Smooth muscle cell (in vitro differentiated cells): ENCODE measurements at regions not wholly inside any gene's neighbourhood (a gene's known extent, or its start where the extent isn't known, plus 50 kb on each side); places are given as distances from the start of the nearest gene placed in this dataset.

ENCODE experiments used
- DNase-seq: peaks from one replicate; lab custom pipeline; 2025; ENCODE audit not compliant: unreplicated experiment; lab: John Stamatoyannopoulos, UW
- H2AFZ ChIP-seq: fragments of 200-600 bp; sonication (generic); 2 replicates; pipeline ENCODE4 v1.6.0; 2016; ENCODE audit warnings: antibody characterized with exemption, low read depth, mild to moderate bottlenecking
- H3F3A ChIP-seq: fragments of 200-600 bp; sonication (generic); 2 replicates; pipeline ENCODE4 v1.6.0; 2017; ENCODE audit warnings: antibody characterized with exemption, low read depth
- H3K27ac ChIP-seq: fragments of 200-600 bp; sonication (generic); 2 replicates; pipeline ENCODE4 v1.5.1; 2016; ENCODE audit warnings: low read depth, mild to moderate bottlenecking
- H3K27me3 ChIP-seq: fragments of 200-600 bp; sonication (generic); 2 replicates; pipeline ENCODE4 v1.6.1; 2016; ENCODE audit warnings: low read depth, mild to moderate bottlenecking
- H3K36me3 ChIP-seq: fragments of 200-600 bp; sonication (generic); 2 replicates; pipeline ENCODE4 v1.5.1; 2016; ENCODE audit warnings: low read depth
- H3K4me1 ChIP-seq: fragments of 200-600 bp; sonication (generic); 2 replicates; pipeline ENCODE4 v1.5.1; 2016; ENCODE audit warnings: low read depth
- H3K4me2 ChIP-seq: fragments of 200-600 bp; sonication (generic); 2 replicates; pipeline ENCODE4 v1.6.0; 2016; ENCODE audit warnings: mild to moderate bottlenecking
- H3K4me3 ChIP-seq: fragments of 200-600 bp; sonication (generic); 2 replicates; pipeline ENCODE4 v1.5.1; 2016; ENCODE audit warnings: mild to moderate bottlenecking
- H3K79me2 ChIP-seq: fragments of 200-600 bp; sonication (generic); 2 replicates; pipeline ENCODE4 v1.6.0; 2016; ENCODE audit warnings: low read depth, mild to moderate bottlenecking
- H3K9ac ChIP-seq: fragments of 200-600 bp; sonication (generic); 2 replicates; pipeline ENCODE4 v1.6.0; 2016; ENCODE audit warnings: low read depth
- H3K9me3 ChIP-seq: fragments of 200-600 bp; sonication (generic); replicated peaks from 2 replicates; pipeline ENCODE4 v1.5.1; 2016; ENCODE audit warnings: low read depth
- H4K20me1 ChIP-seq: fragments of 200-600 bp; sonication (generic); 2 replicates; pipeline ENCODE4 v1.6.0; 2016; ENCODE audit warnings: low read depth
- WGBS: methylation state at CpG from one replicate; pipeline ENCODE4 v1.1.7; 2016; ENCODE audit warnings: low lambda C conversion rate; 5-methylcytosine and 5-hydroxymethylcytosine counted together
- TF ChIP-seq, protein P1 (sequence below): fragments of 200-600 bp; sonication (generic); IDR thresholded peaks from 2 replicates; pipeline ENCODE4 v1.5.1; 2017; ENCODE audit warnings: borderline replicate concordance, mild to moderate bottlenecking, antibody characterized with exemption; ENCODE audit not compliant: insufficient read depth, poor library complexity, severe bottlenecking

DNA sequence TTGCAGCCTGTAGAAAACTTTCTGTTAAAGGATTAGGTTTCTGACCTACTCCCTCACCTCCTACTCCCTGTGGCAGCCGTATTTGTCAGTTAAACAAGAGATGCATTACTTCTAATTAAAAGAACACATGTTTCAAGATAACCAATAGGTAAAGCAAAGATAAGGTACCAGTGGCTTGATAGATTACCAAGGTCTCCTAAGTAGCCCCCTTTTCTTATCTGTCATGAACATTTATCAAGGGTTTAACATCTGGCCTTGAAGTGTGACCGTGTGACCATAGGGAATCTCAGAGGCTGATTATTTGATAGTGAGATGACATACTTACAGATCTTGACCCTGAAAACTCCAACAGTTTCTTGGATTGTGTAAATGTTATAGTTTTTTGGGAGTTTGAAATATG, 764.0 kb upstream of the EDIL3 start:
- Histone ChIP-seq H3K4me1 (no peaks in the 10 kb centered on the region), H3K36me3 (no peaks in the 10 kb centered on the region), H2AFZ (no peak overlapping the region), H3K79me2 (no peaks in the 10 kb centered on the region), H4K20me1 (no peaks in the 10 kb centered on the region), H3K4me3 (no peak overlapping the region), H3F3A (no peaks in the 10 kb centered on the region), H3K4me2 (no peak overlapping the region), H3K9me3 (no peaks in the 10 kb centered on the region), H3K27me3 (no peaks in the 10 kb centered on the region), H3K9ac (no peak overlapping the region), H3K27ac (no peak overlapping the region)
- TF ChIP-seq, protein P1, sequence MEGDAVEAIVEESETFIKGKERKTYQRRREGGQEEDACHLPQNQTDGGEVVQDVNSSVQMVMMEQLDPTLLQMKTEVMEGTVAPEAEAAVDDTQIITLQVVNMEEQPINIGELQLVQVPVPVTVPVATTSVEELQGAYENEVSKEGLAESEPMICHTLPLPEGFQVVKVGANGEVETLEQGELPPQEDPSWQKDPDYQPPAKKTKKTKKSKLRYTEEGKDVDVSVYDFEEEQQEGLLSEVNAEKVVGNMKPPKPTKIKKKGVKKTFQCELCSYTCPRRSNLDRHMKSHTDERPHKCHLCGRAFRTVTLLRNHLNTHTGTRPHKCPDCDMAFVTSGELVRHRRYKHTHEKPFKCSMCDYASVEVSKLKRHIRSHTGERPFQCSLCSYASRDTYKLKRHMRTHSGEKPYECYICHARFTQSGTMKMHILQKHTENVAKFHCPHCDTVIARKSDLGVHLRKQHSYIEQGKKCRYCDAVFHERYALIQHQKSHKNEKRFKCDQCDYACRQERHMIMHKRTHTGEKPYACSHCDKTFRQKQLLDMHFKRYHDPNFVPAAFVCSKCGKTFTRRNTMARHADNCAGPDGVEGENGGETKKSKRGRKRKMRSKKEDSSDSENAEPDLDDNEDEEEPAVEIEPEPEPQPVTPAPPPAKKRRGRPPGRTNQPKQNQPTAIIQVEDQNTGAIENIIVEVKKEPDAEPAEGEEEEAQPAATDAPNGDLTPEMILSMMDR = no peak
- DNase-seq = no peak
- WGBS = 71% methylated on average over 2 of the region's 2 CpGs

DNA sequence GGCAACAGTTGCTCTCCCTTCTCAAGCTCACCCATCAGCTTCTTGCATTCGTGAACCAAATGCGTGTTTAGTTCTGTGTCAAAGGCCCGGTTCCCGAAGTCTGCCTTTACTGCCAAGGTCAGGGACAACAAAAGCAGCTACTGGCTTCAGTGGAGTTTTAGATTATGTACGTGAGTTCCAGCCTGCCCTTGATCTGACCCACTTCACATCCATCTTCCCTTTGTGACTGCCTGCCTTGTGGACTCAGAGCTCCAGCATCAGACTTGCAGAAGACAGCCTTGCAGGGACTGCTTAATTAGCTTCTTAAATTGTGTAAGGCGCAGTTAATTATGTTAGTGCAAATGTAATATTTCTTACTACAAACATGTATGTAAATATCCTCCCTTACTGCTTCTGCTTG, 774.7 kb upstream of the EDIL3 start:
- H3K27me3 ChIP-seq = peaks cover 3% of the 10 kb centered on the region
- H3K27ac ChIP-seq = no peak overlapping the region
- H3K79me2 ChIP-seq = no peaks in the 10 kb centered on the region
- no peaks in the 10 kb centered on the region for H4K20me1 ChIP-seq
- no peak for DNase-seq
- no peaks in the 10 kb centered on the region for H3K4me1 ChIP-seq
- no peak overlapping the region for H3K9ac ChIP-seq
- WGBS = 91% methylated on average over 6 of the region's 6 CpGs
- TF ChIP-seq, protein P1 = no peak
- no peak overlapping the region for H2AFZ ChIP-seq
- H3K9me3 ChIP-seq = no peaks in the 10 kb centered on the region
- H3K4me3 ChIP-seq = no peak overlapping the region
- H3K4me2 ChIP-seq = no peak overlapping the region
- no peaks in the 10 kb centered on the region for H3K36me3 ChIP-seq
- no peaks in the 10 kb centered on the region for H3F3A ChIP-seq

DNA sequence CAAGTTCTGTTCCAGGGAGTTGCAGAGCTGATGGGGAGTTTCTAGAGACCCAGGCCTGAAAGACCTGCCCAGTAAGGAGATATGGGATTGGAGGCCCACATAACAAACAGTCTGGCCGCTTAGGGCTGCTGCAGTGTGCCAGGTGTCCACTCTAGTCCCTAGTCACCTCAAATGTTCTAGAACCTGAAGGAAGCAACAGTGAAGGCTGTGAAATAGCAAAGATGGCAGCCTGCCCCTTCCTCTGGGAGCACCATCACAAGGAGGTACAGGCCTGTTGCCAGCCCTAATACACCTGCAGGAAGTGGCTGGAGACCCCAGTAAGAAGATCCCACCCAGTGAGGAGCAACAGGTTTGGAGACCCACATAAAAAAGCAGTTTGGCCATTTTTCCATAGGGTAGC, 783.8 kb upstream of the EDIL3 start:
- H4K20me1 ChIP-seq = no peaks in the 10 kb centered on the region
- H3F3A ChIP-seq = no peaks in the 10 kb centered on the region
- H3K9me3 ChIP-seq = no peaks in the 10 kb centered on the region
- no peaks in the 10 kb centered on the region for H3K4me1 ChIP-seq
- H2AFZ ChIP-seq = no peak overlapping the region
- DNase-seq = no peak
- WGBS = 94% methylated on average over 1 of the region's 1 CpG
- no peak overlapping the region for H3K4me3 ChIP-seq
- no peak overlapping the region for H3K9ac ChIP-seq
- TF ChIP-seq, protein P1 = no peak
- H3K4me2 ChIP-seq = no peak overlapping the region
- no peaks in the 10 kb centered on the region for H3K79me2 ChIP-seq
- H3K27ac ChIP-seq = no peak overlapping the region
- H3K36me3 ChIP-seq = no peaks in the 10 kb centered on the region
- peaks cover 14% of the 10 kb centered on the region for H3K27me3 ChIP-seq

DNA sequence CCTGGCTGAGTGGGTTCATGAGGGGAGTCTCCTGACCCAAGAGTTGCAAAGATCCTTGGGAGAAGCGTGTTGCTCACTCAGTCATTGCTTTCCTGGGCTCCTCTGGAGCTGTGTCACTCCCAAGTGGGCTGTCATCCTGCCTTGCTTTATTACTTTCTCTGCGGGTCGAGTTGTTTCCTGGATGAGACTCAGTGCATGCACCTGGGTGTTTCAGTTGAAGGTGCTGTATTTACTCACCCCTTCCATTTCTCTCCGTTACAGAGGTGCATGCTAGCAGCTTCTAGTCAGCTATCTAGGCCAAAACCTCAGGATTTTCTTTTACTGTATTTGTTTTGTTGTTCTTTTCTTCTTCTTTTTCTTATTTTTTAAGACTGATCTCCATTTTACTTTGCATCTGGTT, 785.5 kb upstream of the EDIL3 start:
- no peak overlapping the region for H3K4me3 ChIP-seq
- H3K36me3 ChIP-seq = no peaks in the 10 kb centered on the region
- H3K27me3 ChIP-seq = peaks cover 16% of the 10 kb centered on the region
- H3K79me2 ChIP-seq = no peaks in the 10 kb centered on the region
- H3K9ac ChIP-seq = no peak overlapping the region
- H2AFZ ChIP-seq = no peak overlapping the region
- no peaks in the 10 kb centered on the region for H3K9me3 ChIP-seq
- no peaks in the 10 kb centered on the region for H4K20me1 ChIP-seq
- H3K4me2 ChIP-seq = no peak overlapping the region
- no peak overlapping the region for H3K27ac ChIP-seq
- DNase-seq = no peak
- 84% methylated on average over 4 of the region's 4 CpGs for WGBS
- no peaks in the 10 kb centered on the region for H3K4me1 ChIP-seq
- TF ChIP-seq, protein P1 = no peak
- no peaks in the 10 kb centered on the region for H3F3A ChIP-seq
